ENCODE measurements at regions not wholly inside any gene's neighbourhood (a gene's known extent, or its start where the extent isn't known, plus 50 kb on each side); places are given as distances from the start of the nearest gene placed in this dataset.

DNA sequence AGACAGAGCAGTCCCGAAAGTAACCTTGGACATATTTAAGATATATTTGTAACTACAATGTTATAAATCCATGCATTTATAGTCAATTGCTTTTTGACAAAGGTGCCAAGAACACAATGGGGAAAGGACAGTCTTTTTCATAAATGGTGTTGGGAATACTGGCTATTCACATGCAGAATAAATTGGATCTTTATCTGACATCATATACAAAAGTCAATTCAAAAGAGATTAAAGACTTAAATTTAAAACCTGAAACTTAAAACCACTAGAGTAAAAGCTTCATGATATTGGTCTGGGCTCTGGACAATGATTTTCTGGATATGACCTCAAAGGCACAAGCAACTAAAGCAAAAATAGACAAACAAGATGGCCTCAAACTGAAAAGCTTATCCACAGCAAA, 950.7 kb upstream of the TYRP1 start:
- TF ChIP-seq POLR2AphosphoS5 (IDR thresholded peaks at IDR 0.05; ENCODE audit: low read depth, low read length) = no peak
- TF ChIP-seq TAF1 (IDR thresholded peaks at IDR 0.05; ENCODE audit: borderline replicate concordance, insufficient read depth, low read length) = no peak
- TF ChIP-seq, protein P1, sequence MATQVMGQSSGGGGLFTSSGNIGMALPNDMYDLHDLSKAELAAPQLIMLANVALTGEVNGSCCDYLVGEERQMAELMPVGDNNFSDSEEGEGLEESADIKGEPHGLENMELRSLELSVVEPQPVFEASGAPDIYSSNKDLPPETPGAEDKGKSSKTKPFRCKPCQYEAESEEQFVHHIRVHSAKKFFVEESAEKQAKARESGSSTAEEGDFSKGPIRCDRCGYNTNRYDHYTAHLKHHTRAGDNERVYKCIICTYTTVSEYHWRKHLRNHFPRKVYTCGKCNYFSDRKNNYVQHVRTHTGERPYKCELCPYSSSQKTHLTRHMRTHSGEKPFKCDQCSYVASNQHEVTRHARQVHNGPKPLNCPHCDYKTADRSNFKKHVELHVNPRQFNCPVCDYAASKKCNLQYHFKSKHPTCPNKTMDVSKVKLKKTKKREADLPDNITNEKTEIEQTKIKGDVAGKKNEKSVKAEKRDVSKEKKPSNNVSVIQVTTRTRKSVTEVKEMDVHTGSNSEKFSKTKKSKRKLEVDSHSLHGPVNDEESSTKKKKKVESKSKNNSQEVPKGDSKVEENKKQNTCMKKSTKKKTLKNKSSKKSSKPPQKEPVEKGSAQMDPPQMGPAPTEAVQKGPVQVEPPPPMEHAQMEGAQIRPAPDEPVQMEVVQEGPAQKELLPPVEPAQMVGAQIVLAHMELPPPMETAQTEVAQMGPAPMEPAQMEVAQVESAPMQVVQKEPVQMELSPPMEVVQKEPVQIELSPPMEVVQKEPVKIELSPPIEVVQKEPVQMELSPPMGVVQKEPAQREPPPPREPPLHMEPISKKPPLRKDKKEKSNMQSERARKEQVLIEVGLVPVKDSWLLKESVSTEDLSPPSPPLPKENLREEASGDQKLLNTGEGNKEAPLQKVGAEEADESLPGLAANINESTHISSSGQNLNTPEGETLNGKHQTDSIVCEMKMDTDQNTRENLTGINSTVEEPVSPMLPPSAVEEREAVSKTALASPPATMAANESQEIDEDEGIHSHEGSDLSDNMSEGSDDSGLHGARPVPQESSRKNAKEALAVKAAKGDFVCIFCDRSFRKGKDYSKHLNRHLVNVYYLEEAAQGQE (IDR thresholded peaks at IDR 0.05; ENCODE audit: insufficient read depth in 1 of 2, low read depth in 2 of 2, low read length in 2 of 2) = no peak
- TF ChIP-seq FOXP2 (optimal IDR thresholded peaks at IDR 0.05; ENCODE audit: borderline replicate concordance, extremely low read depth, extremely low read length, insufficient read depth) = no peak

Data from PFSK-1 (cell line).